MM.1S (cell line): ENCODE measurements at regions not wholly inside any gene's neighbourhood (a gene's known extent, or its start where the extent isn't known, plus 50 kb on each side); places are given as distances from the start of the nearest gene placed in this dataset.
A peak's percentile ranks its signal among the peaks of the same experiment; 100 is the strongest.
"Not testable (repeated sequence)": the region's sequence is repeated elsewhere in the genome, so short reads cannot be mapped to it uniquely, and the experiment has no call there.

ENCODE experiments used
- DNase-seq: peaks from one replicate; pipeline ENCODE4 v3.0.0-alpha.2; 2015
- H2AFZ ChIP-seq: fragments of 300-600 bp; sonication (generic); 2 replicates; pipeline ENCODE4 v1.6.0; 2016; ENCODE audit warnings: antibody characterized with exemption, low read length
- H3F3A ChIP-seq: fragments of 300-600 bp; sonication (generic); 2 replicates; pipeline ENCODE4 v1.6.1; 2016; ENCODE audit warnings: mild to moderate bottlenecking, antibody characterized with exemption, low read length, moderate library complexity, mixed read lengths; ENCODE audit not compliant: insufficient read depth
- H3K27ac ChIP-seq: fragments of 300-600 bp; sonication (generic); 2 replicates; pipeline ENCODE4 v1.5.1; 2016; ENCODE audit warnings: mild to moderate bottlenecking, low read length
- H3K27me3 ChIP-seq: fragments of 300-600 bp; sonication (generic); replicated peaks from 2 replicates; pipeline ENCODE4 v1.6.0; 2016; ENCODE audit warnings: low read length; ENCODE audit not compliant: insufficient read depth
- H3K36me3 ChIP-seq: fragments of 300-600 bp; sonication (generic); replicated peaks from 2 replicates; pipeline ENCODE4 v1.6.1; 2016; ENCODE audit warnings: mild to moderate bottlenecking, low read length, mixed read lengths; ENCODE audit not compliant: insufficient read depth
- H3K4me1 ChIP-seq: fragments of 300-600 bp; sonication (generic); 2 replicates; pipeline ENCODE4 v1.6.1; 2016; ENCODE audit warnings: low read length, mixed read lengths
- H3K4me2 ChIP-seq: fragments of 300-600 bp; sonication (generic); 2 replicates; pipeline ENCODE4 v1.6.0; 2016; ENCODE audit warnings: low read depth, low read length
- H3K4me3 ChIP-seq: fragments of 300-600 bp; sonication (generic); 2 replicates; pipeline ENCODE4 v1.5.1; 2016; ENCODE audit warnings: low read length, mixed read lengths
- H3K79me2 ChIP-seq: fragments of 300-600 bp; sonication (generic); 2 replicates; pipeline ENCODE4 v1.6.1; 2016; ENCODE audit warnings: mixed run types, low read length, mixed read lengths
- H3K9ac ChIP-seq: fragments of 300-600 bp; sonication (generic); 2 replicates; pipeline ENCODE4 v1.6.1; 2016; ENCODE audit warnings: low read length, mixed read lengths
- H3K9me2 ChIP-seq: fragments of 300-600 bp; sonication (generic); replicated peaks from 2 replicates; pipeline ENCODE4 v1.6.1; 2016; ENCODE audit warnings: mild to moderate bottlenecking, low read length, mixed read lengths; ENCODE audit not compliant: insufficient read depth
- H3K9me3 ChIP-seq: fragments of 300-600 bp; sonication (generic); replicated peaks from 2 replicates; pipeline ENCODE4 v1.6.1; 2016; ENCODE audit warnings: mild to moderate bottlenecking, low read length, mixed read lengths; ENCODE audit not compliant: insufficient read depth
- H4K20me1 ChIP-seq: fragments of 300-600 bp; sonication (generic); 2 replicates; pipeline ENCODE4 v1.6.1; 2016; ENCODE audit warnings: mild to moderate bottlenecking, low read length, moderate library complexity, mixed read lengths; ENCODE audit not compliant: insufficient read depth
- CTCF ChIP-seq: fragments of 300-600 bp; sonication (generic); IDR thresholded peaks from 2 replicates; pipeline ENCODE4 v1.5.1; 2016; ENCODE audit warnings: antibody characterized with exemption, low read length, mixed read lengths
- EZH2 ChIP-seq: fragments of 300-600 bp; sonication (generic); optimal IDR thresholded peaks from 2 replicates; pipeline ENCODE3; 2017; ENCODE audit warnings: low read depth, mild to moderate bottlenecking, antibody characterized with exemption, low read length, mixed read lengths
- EZH2phosphoT487 ChIP-seq: fragments of 300-600 bp; sonication (generic); IDR thresholded peaks from 2 replicates; pipeline ENCODE4 v1.6.1; 2018; ENCODE audit warnings: antibody characterized with exemption, low read length

- H3K9me2 ChIP-seq = no peaks in the 10 kb centered on the region
- DNase-seq = peak; percentile 19
- no peak overlapping the region for H2AFZ ChIP-seq
- H3F3A ChIP-seq = no peaks in the 10 kb centered on the region
- no peaks in the 10 kb centered on the region for H4K20me1 ChIP-seq
- H3K27ac ChIP-seq = no peak overlapping the region
- no peak overlapping the region for H3K4me2 ChIP-seq
- H3K9ac ChIP-seq = no peak overlapping the region
- no peaks in the 10 kb centered on the region for H3K9me3 ChIP-seq
- no peaks in the 10 kb centered on the region for H3K4me1 ChIP-seq
- no peaks in the 10 kb centered on the region for H3K36me3 ChIP-seq
- no peaks in the 10 kb centered on the region for H3K27me3 ChIP-seq
- no peaks in the 10 kb centered on the region for H3K79me2 ChIP-seq
- no peak overlapping the region for H3K4me3 ChIP-seq
- TF ChIP-seq CTCF = peak; percentile 41
- TF ChIP-seq EZH2 = no peak
These were observed 58.9 kb upstream of the TMTC2 start for GRCh38 chr12:82627799-82628198.

- not testable (repeated sequence) for H3K4me3 ChIP-seq, H3K27me3 ChIP-seq, DNase-seq, H3K9me2 ChIP-seq, H3K4me2 ChIP-seq, H3K27ac ChIP-seq, H3K9me3 ChIP-seq, H3F3A ChIP-seq, H3K36me3 ChIP-seq, H3K4me1 ChIP-seq, H3K79me2 ChIP-seq, H4K20me1 ChIP-seq, H2AFZ ChIP-seq, H3K9ac ChIP-seq
These were observed 52.0 kb upstream of the TMTC2 start for GRCh38 chr12:82634495-82635258.

- H3K27me3 ChIP-seq = no peaks in the 10 kb centered on the region
- no peak overlapping the region for H3K4me3 ChIP-seq
- no peaks in the 10 kb centered on the region for H4K20me1 ChIP-seq
- no peak overlapping the region for H3K9ac ChIP-seq
- TF ChIP-seq EZH2 (no peak), EZH2phosphoT487 (no peak), CTCF (no peak)
- H3K4me2 ChIP-seq = no peak overlapping the region
- H3F3A ChIP-seq = no peaks in the 10 kb centered on the region
- no peaks in the 10 kb centered on the region for H3K9me2 ChIP-seq
- no peak overlapping the region for H2AFZ ChIP-seq
- H3K36me3 ChIP-seq = no peaks in the 10 kb centered on the region
- H3K27ac ChIP-seq = no peak overlapping the region
- H3K9me3 ChIP-seq = no peaks in the 10 kb centered on the region
- no peaks in the 10 kb centered on the region for H3K79me2 ChIP-seq
- no peak for DNase-seq
- H3K4me1 ChIP-seq = no peaks in the 10 kb centered on the region
These were observed 51.4 kb upstream of the TMTC2 start for GRCh38 chr12:82635263-82635662.
